ENCODE measurements at regions not wholly inside any gene's neighbourhood (a gene's known extent, or its start where the extent isn't known, plus 50 kb on each side); places are given as distances from the start of the nearest gene placed in this dataset.
"Not testable (repeated sequence)": the region's sequence is repeated elsewhere in the genome, so short reads cannot be mapped to it uniquely, and the experiment has no call there.

DNA sequence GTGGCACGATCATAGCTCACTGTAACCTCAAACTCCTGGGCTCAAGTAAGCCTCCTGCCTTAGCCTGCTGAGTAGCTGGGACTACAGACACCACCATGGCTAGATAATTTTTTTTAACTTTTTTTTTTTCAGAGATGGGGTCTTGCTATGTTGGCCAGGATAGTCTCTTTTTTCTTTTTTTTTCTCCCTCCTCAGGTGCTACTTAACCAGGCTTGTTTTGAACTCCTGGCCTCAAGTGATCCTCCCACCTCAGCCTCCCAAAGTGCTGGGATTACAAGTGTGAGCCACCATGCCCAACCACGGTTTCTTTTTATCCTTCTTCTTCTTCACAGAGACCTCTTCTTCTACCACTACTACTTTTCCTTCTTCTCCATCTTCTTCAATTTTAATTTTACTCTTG, 53.8 kb upstream of the MAP4 start:
- CTCF ChIA-PET = no interaction called here
- no peaks in the 10 kb centered on the region for H3K9me3 ChIP-seq (ENCODE audit: control insufficient read depth, insufficient read depth, low read length)
- no peak overlapping the region for H3K4me3 ChIP-seq (ENCODE audit: low read depth, low read length)
- no peak for DNase-seq (ENCODE audit: low read depth, low spot score)
- H3K27ac ChIP-seq (ENCODE audit: low read depth, low read length) = no peak overlapping the region
- POLR2A ChIA-PET = interaction anchor here (0.7 kb wide), 1 partner anchor 15 kb away, joined by 4 read pairs; no protein-coding TSS in a partner anchor
- no peaks in the 10 kb centered on the region for H3K27me3 ChIP-seq (ENCODE audit: control insufficient read depth, insufficient read depth, low read length)
- TF ChIP-seq, protein P1, sequence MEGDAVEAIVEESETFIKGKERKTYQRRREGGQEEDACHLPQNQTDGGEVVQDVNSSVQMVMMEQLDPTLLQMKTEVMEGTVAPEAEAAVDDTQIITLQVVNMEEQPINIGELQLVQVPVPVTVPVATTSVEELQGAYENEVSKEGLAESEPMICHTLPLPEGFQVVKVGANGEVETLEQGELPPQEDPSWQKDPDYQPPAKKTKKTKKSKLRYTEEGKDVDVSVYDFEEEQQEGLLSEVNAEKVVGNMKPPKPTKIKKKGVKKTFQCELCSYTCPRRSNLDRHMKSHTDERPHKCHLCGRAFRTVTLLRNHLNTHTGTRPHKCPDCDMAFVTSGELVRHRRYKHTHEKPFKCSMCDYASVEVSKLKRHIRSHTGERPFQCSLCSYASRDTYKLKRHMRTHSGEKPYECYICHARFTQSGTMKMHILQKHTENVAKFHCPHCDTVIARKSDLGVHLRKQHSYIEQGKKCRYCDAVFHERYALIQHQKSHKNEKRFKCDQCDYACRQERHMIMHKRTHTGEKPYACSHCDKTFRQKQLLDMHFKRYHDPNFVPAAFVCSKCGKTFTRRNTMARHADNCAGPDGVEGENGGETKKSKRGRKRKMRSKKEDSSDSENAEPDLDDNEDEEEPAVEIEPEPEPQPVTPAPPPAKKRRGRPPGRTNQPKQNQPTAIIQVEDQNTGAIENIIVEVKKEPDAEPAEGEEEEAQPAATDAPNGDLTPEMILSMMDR (IDR thresholded peaks at IDR 0.05; ENCODE audit: low read depth, low read length) = no peak

DNA sequence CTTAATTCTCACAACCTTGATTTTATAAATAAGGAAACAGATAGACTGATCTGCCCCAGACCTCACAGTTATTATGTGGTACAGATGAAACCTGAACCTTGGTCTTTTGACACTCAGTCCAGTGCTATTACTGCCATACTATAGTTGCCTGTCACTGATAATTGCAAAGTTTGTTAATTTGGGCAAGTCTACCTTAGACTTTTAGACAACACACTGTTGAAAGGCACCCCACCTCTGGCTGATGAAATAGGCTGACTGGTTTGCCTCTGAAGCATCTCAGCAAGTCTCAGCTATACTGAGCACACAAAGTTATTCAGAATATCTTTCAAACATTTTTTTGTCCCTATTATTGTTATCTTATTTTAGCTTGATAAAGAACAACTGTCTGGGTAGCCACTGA, 53.1 kb upstream of the MAP4 start:
- Histone ChIP-seq H3K27ac (ENCODE audit: low read depth, low read length) (peak overlapping the region; percentile 48), H3K4me3 (ENCODE audit: low read depth, low read length) (no peak overlapping the region), H3K9me3 (ENCODE audit: control insufficient read depth, insufficient read depth, low read length) (no peaks in the 10 kb centered on the region), H3K27me3 (ENCODE audit: control insufficient read depth, insufficient read depth, low read length) (no peaks in the 10 kb centered on the region)
- CTCF ChIA-PET = interaction anchor here (1.0 kb wide), 1 partner anchor 82 kb away, joined by 3 read pairs; no protein-coding TSS in a partner anchor
- TF ChIP-seq, protein P1 (IDR thresholded peaks at IDR 0.05; ENCODE audit: low read depth, low read length) = no peak
- DNase-seq (ENCODE audit: low read depth, low spot score) = no peak
- POLR2A ChIA-PET = interaction anchor here (0.7 kb wide), 1 partner anchor 15 kb away, joined by 4 read pairs; no protein-coding TSS in a partner anchor

GRCh38 chr3:48068886-48069285, 52.7 kb upstream of the MAP4 start:
- TF ChIP-seq, protein P1 (IDR thresholded peaks at IDR 0.05; ENCODE audit: low read depth, low read length) = no peak
- Histone ChIP-seq H3K4me3 (ENCODE audit: low read depth, low read length) (no peak overlapping the region), H3K27me3 (ENCODE audit: control insufficient read depth, insufficient read depth, low read length) (no peaks in the 10 kb centered on the region), H3K9me3 (ENCODE audit: control insufficient read depth, insufficient read depth, low read length) (no peaks in the 10 kb centered on the region), H3K27ac (ENCODE audit: low read depth, low read length) (no peak overlapping the region)
- POLR2A ChIA-PET = no interaction called here
- CTCF ChIA-PET = interaction anchor here (1.0 to 1.4 kb wide), 2 partner anchors 79 to 83 kb away, joined by 3 to 5 read pairs; no protein-coding TSS in a partner anchor
- DNase-seq (ENCODE audit: low read depth, low spot score) = no peak

GRCh38 chr3:48068320-48068719, 52.1 kb upstream of the MAP4 start:
- DNase-seq (ENCODE audit: low read depth, low spot score); H3K27me3 ChIP-seq (ENCODE audit: control insufficient read depth, insufficient read depth, low read length); H3K9me3 ChIP-seq (ENCODE audit: control insufficient read depth, insufficient read depth, low read length); POLR2A ChIA-PET; H3K4me3 ChIP-seq (ENCODE audit: low read depth, low read length); H3K27ac ChIP-seq (ENCODE audit: low read depth, low read length): not testable (repeated sequence)
- CTCF ChIA-PET = interaction anchor here (0.7 to 1.4 kb wide), 3 partner anchors 35 to 83 kb away, joined by 3 to 5 read pairs (median 5); no protein-coding TSS in a partner anchor

DNA sequence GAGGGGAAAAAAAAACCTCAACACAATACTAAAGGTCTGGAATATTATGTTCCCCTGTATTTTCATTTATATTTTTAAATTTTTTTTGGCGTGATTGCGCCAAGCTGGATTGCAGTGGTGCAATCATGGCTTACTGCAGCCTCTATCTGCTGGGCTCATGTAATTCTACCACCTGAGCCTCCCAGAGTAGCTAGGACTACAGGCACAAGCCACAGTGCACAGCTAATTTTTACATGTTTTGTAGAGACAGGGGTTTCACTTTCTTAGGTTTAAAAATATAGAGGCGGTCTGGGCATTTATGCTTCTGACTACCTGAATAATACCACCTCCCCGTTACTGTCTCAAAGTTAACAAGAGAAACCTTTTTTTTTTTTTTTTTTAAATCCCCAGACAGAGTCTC, 51.1 kb upstream of the MAP4 start:
- Histone ChIP-seq H3K27ac (ENCODE audit: low read depth, low read length) (no peak overlapping the region), H3K27me3 (ENCODE audit: control insufficient read depth, insufficient read depth, low read length) (no peaks in the 10 kb centered on the region), H3K4me3 (ENCODE audit: low read depth, low read length) (no peak overlapping the region), H3K9me3 (ENCODE audit: control insufficient read depth, insufficient read depth, low read length) (no peaks in the 10 kb centered on the region)
- ChIA-PET CTCF (interaction anchor here (1.4 kb wide), 1 partner anchor 77 kb away, joined by 5 read pairs; no protein-coding TSS in a partner anchor), POLR2A (no interaction called here)
- TF ChIP-seq, protein P1 (IDR thresholded peaks at IDR 0.05; ENCODE audit: low read depth, low read length) = no peak
- DNase-seq (ENCODE audit: low read depth, low spot score) = no peak

All from AG04450 (cell line).